Coronary artery (tissue), 2 donors: ENCODE measurements at regions not wholly inside any gene's neighbourhood (a gene's known extent, or its start where the extent isn't known, plus 50 kb on each side); places are given as distances from the start of the nearest gene placed in this dataset.
"Not testable (repeated sequence)": the region's sequence is repeated elsewhere in the genome, so short reads cannot be mapped to it uniquely, and the experiment has no call there.

Source experiments
- DNase-seq: peaks from one replicate; pipeline ENCODE4 v3.0.0-alpha.2; 2017; ENCODE audit warnings: low spot score
- H3K27ac ChIP-seq, 2 donors: fragments of 200-600 bp; sonication (generic); one replicate each; pipeline ENCODE4 v1.5.1; 2016 to 2019
- H3K4me3 ChIP-seq: fragments of 200-600 bp; sonication (generic); 2 replicates; pipeline ENCODE4 v1.5.1; 2016; ENCODE audit warnings: mild to moderate bottlenecking, moderate library complexity
- CTCF ChIP-seq: fragments of 200-600 bp; sonication (generic); IDR thresholded peaks from one replicate; pipeline ENCODE4 v1.5.1; 2019; ENCODE audit warnings: antibody characterized with exemption

GRCh38 chr6:115750946-115751345 lies 309.7 kb downstream of the FRK start:
- DNase-seq, result no peak
- TF ChIP-seq CTCF, result no peak
- Histone ChIP-seq H3K27ac (no peak overlapping the region), H3K4me3 (no peak overlapping the region)

GRCh38 chr6:115750292-115750691 lies 310.4 kb downstream of the FRK start:
- TF ChIP-seq CTCF, result no peak
- no peak overlapping the region for H3K27ac ChIP-seq
- no peak overlapping the region for H3K4me3 ChIP-seq
- DNase-seq, result no peak

GRCh38 chr6:115747719-115748118 lies 313.0 kb downstream of the FRK start:
- Histone ChIP-seq H3K27ac (no peak overlapping the region), H3K4me3 (no peak overlapping the region)
- DNase-seq, result no peak
- TF ChIP-seq CTCF, result no peak

GRCh38 chr6:115746583-115746982 lies 314.1 kb downstream of the FRK start:
- not testable (repeated sequence) for H3K27ac ChIP-seq, DNase-seq, H3K4me3 ChIP-seq

- Histone ChIP-seq H3K4me3 (no peak overlapping the region), H3K27ac (no peak overlapping the region)
- no peak for DNase-seq
- TF ChIP-seq CTCF, result no peak
Observed at GRCh38 chr6:115740907-115741306, 319.8 kb downstream of the FRK start.

GRCh38 chr6:115735610-115736009 lies 325.1 kb downstream of the FRK start:
- Histone ChIP-seq H3K4me3 (no peak overlapping the region), H3K27ac (no peak overlapping the region)
- no peak for TF ChIP-seq CTCF
- DNase-seq, result no peak

- H3K4me3 ChIP-seq, result no peak overlapping the region
- TF ChIP-seq CTCF, result no peak
- no peak for DNase-seq
- H3K27ac ChIP-seq, result no peak overlapping the region
Observed at GRCh38 chr6:115733426-115733825, 327.3 kb downstream of the FRK start.

- no peak overlapping the region for H3K27ac ChIP-seq
- no peak overlapping the region for H3K4me3 ChIP-seq
- TF ChIP-seq CTCF, result no peak
- no peak for DNase-seq
Observed at GRCh38 chr6:115729036-115729435, 331.7 kb downstream of the FRK start.
